Neutrophil (primary cell): ENCODE measurements at regions not wholly inside any gene's neighbourhood (a gene's known extent, or its start where the extent isn't known, plus 50 kb on each side); places are given as distances from the start of the nearest gene placed in this dataset.

Experiments
- H3K27ac ChIP-seq: fragments of 200-600 bp; sonication (generic); 2 replicates; pipeline ENCODE4 v1.5.1; 2016; ENCODE audit warnings: mild to moderate bottlenecking, moderate library complexity
- H3K27me3 ChIP-seq: fragments of 200-600 bp; sonication (generic); 2 replicates; pipeline ENCODE4 v1.6.0; 2016; ENCODE audit warnings: mild to moderate bottlenecking
- H3K36me3 ChIP-seq: fragments of 200-600 bp; sonication (generic); 2 replicates; pipeline ENCODE4 v1.5.1; 2017
- H3K4me1 ChIP-seq, 2 experiments: fragments of 200-600 bp in 1 of 2; sonication (generic) in 1 of 2; 1 replicate in 1 of 2; 2 replicates in 1 of 2; pipeline versions ENCODE4 v1.5.1 to v1.6.1; 2013 to 2016; ENCODE audit warnings: low read depth in 1 of 2, low read length in 1 of 2, mild to moderate bottlenecking in 1 of 2, moderate library complexity in 1 of 2; ENCODE audit not compliant: control insufficient read depth in 1 of 2, insufficient read depth in 1 of 2
- H3K4me3 ChIP-seq, 2 experiments: fragments of 200-600 bp in 1 of 2; sonication (generic) in 1 of 2; 1 replicate in 1 of 2; 2 replicates in 1 of 2; pipeline ENCODE4 v1.5.1; 2013 to 2016; ENCODE audit warnings: low read depth in 1 of 2, low read length in 1 of 2, mild to moderate bottlenecking in 1 of 2, moderate library complexity in 1 of 2
- H3K9me3 ChIP-seq: fragments of 200-600 bp; sonication (generic); 2 replicates; pipeline ENCODE4 v1.5.1; 2016
- CTCF ChIP-seq: fragments of 200-600 bp; sonication (generic); IDR thresholded peaks from 2 replicates; pipeline ENCODE4 v1.5.1; 2016; ENCODE audit warnings: antibody characterized with exemption

GRCh38 chr3:88362428-88362827, 212.7 kb downstream of the C3orf38 start:
- Histone ChIP-seq H3K36me3 (no peaks in the 10 kb centered on the region), H3K9me3 (no peaks in the 10 kb centered on the region), H3K4me3 (no peak overlapping the region), H3K4me1 (no peaks in the 10 kb centered on the region), H3K27me3 (no peaks in the 10 kb centered on the region), H3K27ac (no peak overlapping the region)
- no peak for TF ChIP-seq CTCF

DNA sequence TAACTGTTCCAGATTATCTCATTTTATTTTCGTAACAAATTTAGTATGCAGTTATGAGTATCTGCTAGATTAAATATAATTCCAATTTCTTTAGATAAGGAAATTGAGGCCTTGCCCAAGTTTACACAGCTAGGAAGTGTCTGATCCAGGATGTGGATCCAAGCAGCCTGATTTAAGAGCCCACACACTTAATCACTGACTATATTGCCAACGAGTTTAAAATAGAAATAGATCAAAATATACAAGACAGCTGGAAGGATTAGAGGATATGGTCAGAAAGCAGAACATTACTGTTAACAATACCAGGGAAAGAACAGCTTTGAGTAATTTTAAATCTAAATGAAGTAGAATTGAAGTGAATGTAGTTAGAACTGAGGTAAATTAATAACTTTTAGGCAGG, 215.2 kb downstream of the C3orf38 start:
- Histone ChIP-seq H3K9me3 (no peaks in the 10 kb centered on the region), H3K4me1 (no peaks in the 10 kb centered on the region), H3K4me3 (no peak overlapping the region), H3K27me3 (no peaks in the 10 kb centered on the region), H3K27ac (no peak overlapping the region), H3K36me3 (no peaks in the 10 kb centered on the region)
- TF ChIP-seq CTCF, result no peak

- no peak for TF ChIP-seq CTCF
- Histone ChIP-seq H3K27me3 (no peaks in the 10 kb centered on the region), H3K36me3 (no peaks in the 10 kb centered on the region), H3K27ac (no peak overlapping the region), H3K4me1 (no peaks in the 10 kb centered on the region), H3K9me3 (no peaks in the 10 kb centered on the region), H3K4me3 (no peak overlapping the region)
These were observed 219.6 kb downstream of the C3orf38 start for GRCh38 chr3:88369337-88369736.

DNA sequence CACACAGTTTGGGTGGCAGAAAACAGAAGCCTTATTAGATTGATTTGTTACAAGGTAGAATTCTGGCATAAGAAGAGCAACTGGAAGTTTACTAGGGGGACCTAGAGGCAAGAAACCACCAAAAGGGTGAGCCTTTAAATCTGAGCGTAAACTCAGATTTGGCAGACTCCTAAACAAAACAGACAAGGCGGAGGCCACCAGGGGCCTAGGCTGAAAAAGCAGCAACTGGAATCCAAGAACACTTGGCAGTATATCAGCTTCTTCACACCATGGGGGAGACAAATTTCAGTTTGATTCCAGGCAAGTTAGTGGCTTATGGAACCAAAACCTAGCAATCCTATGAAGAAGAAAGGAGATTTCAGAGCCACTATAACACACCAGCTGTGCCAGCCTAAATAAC, 220.0 kb downstream of the C3orf38 start:
- Histone ChIP-seq H3K27me3 (no peaks in the 10 kb centered on the region), H3K9me3 (no peaks in the 10 kb centered on the region), H3K36me3 (no peaks in the 10 kb centered on the region), H3K4me1 (no peaks in the 10 kb centered on the region), H3K27ac (no peak overlapping the region), H3K4me3 (no peak overlapping the region)
- no peak for TF ChIP-seq CTCF

DNA sequence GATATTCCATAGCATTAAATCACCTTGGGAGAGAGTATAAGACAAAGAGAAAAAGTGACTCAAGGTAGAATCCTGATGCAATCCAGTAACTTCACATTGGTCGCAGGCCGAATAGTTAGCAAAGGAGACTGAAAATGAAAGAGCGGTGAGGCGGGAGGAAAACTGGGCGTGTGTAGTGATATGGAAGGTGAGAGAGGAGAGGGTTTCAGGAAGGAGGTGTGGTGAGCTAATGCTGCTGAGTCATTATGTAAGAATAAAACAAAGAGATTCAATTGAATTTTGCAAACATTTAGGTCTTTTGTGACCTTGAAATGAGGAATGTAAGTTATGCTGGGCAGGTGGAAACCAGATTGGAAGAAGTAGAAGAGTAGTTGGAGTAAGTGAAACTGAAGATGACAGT, 235.3 kb downstream of the C3orf38 start:
- H3K4me1 ChIP-seq, result no peaks in the 10 kb centered on the region
- H3K9me3 ChIP-seq, result no peaks in the 10 kb centered on the region
- no peak for TF ChIP-seq CTCF
- no peaks in the 10 kb centered on the region for H3K36me3 ChIP-seq
- no peak overlapping the region for H3K4me3 ChIP-seq
- no peak overlapping the region for H3K27ac ChIP-seq
- no peaks in the 10 kb centered on the region for H3K27me3 ChIP-seq

GRCh38 chr3:88398581-88398980, 248.8 kb downstream of the C3orf38 start:
- H3K4me1 ChIP-seq, result no peaks in the 10 kb centered on the region
- H3K36me3 ChIP-seq, result no peaks in the 10 kb centered on the region
- TF ChIP-seq CTCF, result no peak
- no peak overlapping the region for H3K4me3 ChIP-seq
- no peaks in the 10 kb centered on the region for H3K27me3 ChIP-seq
- no peaks in the 10 kb centered on the region for H3K9me3 ChIP-seq
- no peak overlapping the region for H3K27ac ChIP-seq
